ENCODE measurements at regions not wholly inside any gene's neighbourhood (a gene's known extent, or its start where the extent isn't known, plus 50 kb on each side); places are given as distances from the start of the nearest gene placed in this dataset.

DNA sequence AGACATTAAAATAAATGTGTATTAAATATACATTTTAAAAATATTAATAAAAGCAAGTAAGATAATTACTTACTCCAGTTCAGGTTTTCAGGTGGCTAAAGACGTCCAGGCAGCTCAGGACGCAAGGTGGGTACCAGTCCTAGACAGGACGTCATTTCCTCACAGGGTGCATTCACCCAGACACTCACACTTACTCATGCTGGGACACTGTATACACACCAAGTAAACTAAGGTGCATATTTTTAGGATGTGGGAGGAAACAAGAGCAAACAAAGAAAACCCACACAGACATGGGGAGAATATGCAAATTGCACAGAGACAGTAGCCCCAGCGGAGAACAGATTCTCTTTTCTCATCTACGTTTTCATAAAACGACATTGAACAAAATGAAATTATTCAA is 457.9 kb downstream of the BRINP3 start:
- no peak for DNase-seq (ENCODE audit: low read depth, low spot score)

GRCh38 chr1:190022709-190023108 is 455.0 kb downstream of the BRINP3 start:
- no peak for DNase-seq (ENCODE audit: low read depth, low spot score)

DNA sequence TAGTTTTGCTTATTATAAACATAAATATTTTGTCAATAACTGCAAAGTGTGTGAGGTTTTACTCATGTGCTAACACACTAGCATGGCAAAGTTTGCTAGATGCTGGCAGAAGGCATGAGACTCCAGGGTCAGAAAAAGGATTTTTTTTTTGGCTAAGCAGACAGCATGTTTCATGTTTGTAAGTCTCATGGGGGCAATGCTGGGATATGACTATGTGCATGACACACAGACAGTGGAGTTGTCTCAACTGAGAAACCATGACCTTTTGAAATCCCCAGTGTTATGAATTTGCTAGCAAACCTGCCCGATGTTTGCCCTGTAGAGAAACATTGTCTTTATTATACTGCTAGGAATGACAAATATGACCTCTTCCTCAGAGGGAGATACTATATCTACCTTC is 448.2 kb downstream of the BRINP3 start:
- no peak for DNase-seq (ENCODE audit: low read depth, low spot score)

- DNase-seq (ENCODE audit: low read depth, low spot score): no peak
Measured at GRCh38 chr1:190043655-190044054, 434.0 kb downstream of the BRINP3 start.

GRCh38 chr1:190046231-190046630 is 431.4 kb downstream of the BRINP3 start:
- no peak for DNase-seq (ENCODE audit: low read depth, low spot score)

Data from pulmonary artery endothelial cell (primary cell).